SK-N-SH (cell line): ENCODE measurements at regions not wholly inside any gene's neighbourhood (a gene's known extent, or its start where the extent isn't known, plus 50 kb on each side); places are given as distances from the start of the nearest gene placed in this dataset.

ENCODE experiments used
- CTCF ChIA-PET: fragments of 300-600, 350-600 bp; formaldehyde crosslinking; extraction: SDS; loops from one replicate; lab custom pipeline; 2021; lab: Yijun Ruan, JAX
- POLR2A ChIA-PET: fragments of 350-600 bp; sonication (Branson Sonifier 250); formaldehyde crosslinking; extraction: SDS; loops from one replicate; lab custom pipeline; 2020; ENCODE audit warnings: antibody characterized with exemption, inconsistent platforms; lab: Yijun Ruan, JAX
- DNase-seq: peaks from one replicate; pipeline ENCODE4 v3.0.0; 2012
- H2AFZ ChIP-seq: fragments of 200-600 bp; sonication (generic); 2 replicates; pipeline ENCODE4 v1.8.1; 2016; ENCODE audit warnings: antibody characterized with exemption, mild to moderate bottlenecking, low read depth
- H3F3A ChIP-seq: fragments of 200-600 bp; sonication (generic); replicated peaks from 2 replicates; pipeline ENCODE3; 2016; ENCODE audit warnings: antibody characterized with exemption, mild to moderate bottlenecking; ENCODE audit not compliant: insufficient read depth
- H3K27ac ChIP-seq, 2 experiments: fragments of 200-500 bp in 1 of 2; fragments of 200-600 bp in 1 of 2; sonication (Bioruptor generic) in 1 of 2; sonication (generic), shearing (Covaris generic) in 1 of 2; 2 replicates each; pipeline versions ENCODE4 v1.5.1 to v1.6.1; 2014 to 2016; ENCODE audit warnings: low read depth in 2 of 2, inconsistent platforms in 1 of 2, low read length in 1 of 2, mild to moderate bottlenecking in 1 of 2, mixed read lengths in 1 of 2
- H3K27me3 ChIP-seq: fragments of 200-600 bp; sonication (generic), shearing (Covaris generic); 2 replicates; pipeline ENCODE4 v1.6.1; 2016; ENCODE audit warnings: mixed run types; ENCODE audit not compliant: insufficient read depth
- H3K36me3 ChIP-seq, 2 experiments: fragments of 200-500 bp in 1 of 2; fragments of 200-600 bp in 1 of 2; sonication (Bioruptor generic) in 1 of 2; sonication (generic) in 1 of 2; replicated peaks in 1 of 2; 2 replicates each; pipeline versions ENCODE3 to v1.5.1; 2014 to 2016; ENCODE audit warnings: low read length in 1 of 2, mild to moderate bottlenecking in 1 of 2; ENCODE audit not compliant: insufficient read depth in 2 of 2, control insufficient read depth in 1 of 2
- H3K4me1 ChIP-seq, 2 experiments: fragments of 200-500 bp in 1 of 2; fragments of 200-600 bp in 1 of 2; sonication (Bioruptor generic) in 1 of 2; sonication (generic), shearing (Covaris generic) in 1 of 2; 2 replicates each; pipeline versions ENCODE4 v1.5.1 to v1.6.1; 2014 to 2016; ENCODE audit warnings: low read depth in 1 of 2, low read length in 1 of 2, mixed run types in 1 of 2; ENCODE audit not compliant: insufficient read depth in 2 of 2, control insufficient read depth in 1 of 2
- H3K4me2 ChIP-seq: fragments of 200-600 bp; sonication (generic), shearing (Covaris generic); 2 replicates; pipeline ENCODE4 v1.6.1; 2017; ENCODE audit warnings: mixed run types
- H3K4me3 ChIP-seq, 2 experiments: fragments of 200-500 bp in 1 of 2; fragments of 200-600 bp in 1 of 2; sonication (Bioruptor generic) in 1 of 2; sonication (generic), shearing (Covaris generic) in 1 of 2; 2 replicates each; pipeline versions ENCODE4 v1.5.1 to v1.8.1; 2014 to 2016; ENCODE audit warnings: low read depth in 2 of 2, inconsistent platforms in 1 of 2, low read length in 1 of 2, mild to moderate bottlenecking in 1 of 2, mixed read lengths in 1 of 2, moderate library complexity in 1 of 2
- H3K79me2 ChIP-seq: fragments of 200-600 bp; sonication (generic); 2 replicates; pipeline ENCODE4 v1.8.1; 2017; ENCODE audit warnings: mild to moderate bottlenecking; ENCODE audit not compliant: insufficient read depth
- H3K9ac ChIP-seq: fragments of 200-600 bp; sonication (generic); 2 replicates; pipeline ENCODE4 v1.6.1; 2017; ENCODE audit warnings: mixed run types
- H3K9me2 ChIP-seq: fragments of 200-600 bp; sonication (generic); 2 replicates; pipeline ENCODE4 v1.6.1; 2017; ENCODE audit warnings: mixed run types
- H3K9me3 ChIP-seq: fragments of 200-600 bp; sonication (generic); 2 replicates; pipeline ENCODE4 v1.6.1; 2017; ENCODE audit warnings: mixed run types, mild to moderate bottlenecking, moderate library complexity
- H4K20me1 ChIP-seq: fragments of 200-600 bp; sonication (generic); 2 replicates; pipeline ENCODE4 v1.6.1; 2017; ENCODE audit warnings: mild to moderate bottlenecking, mixed run types; ENCODE audit not compliant: insufficient read depth
- CHD2 ChIP-seq: fragments of 150-350 bp; IDR thresholded peaks from 2 replicates; pipeline ENCODE4 v1.6.1; 2018; ENCODE audit warnings: low read length; ENCODE audit not compliant: partially characterized antibody
- ELF1 ChIP-seq: IDR thresholded peaks from 2 replicates; pipeline ENCODE4 v1.4.0; 2012
- EP300 ChIP-seq, 2 experiments: IDR thresholded peaks; 2 replicates each; pipeline versions ENCODE4 v1.4.0 to v1.6.1; 2012; ENCODE audit warnings: borderline replicate concordance in 1 of 2, low read depth in 1 of 2, low read length in 1 of 2
- FOSL2 ChIP-seq: IDR thresholded peaks from 2 replicates; pipeline ENCODE4 v1.4.0; 2012; ENCODE audit warnings: low read depth, mild to moderate bottlenecking, moderate library complexity, borderline replicate concordance
- FOXJ3 ChIP-seq: sonication (generic); formaldehyde crosslinking; IDR thresholded peaks from 2 replicates; pipeline ENCODE4 v1.5.1; 2020; ENCODE audit warnings: mild to moderate bottlenecking, missing genetic modification reagents
- FOXM1 ChIP-seq: IDR thresholded peaks from 2 replicates; pipeline ENCODE4 v1.4.0; 2012; ENCODE audit warnings: low read depth, mild to moderate bottlenecking
- GABPA ChIP-seq: IDR thresholded peaks from 2 replicates; pipeline ENCODE4 v1.4.0; 2012; ENCODE audit warnings: low read depth, mild to moderate bottlenecking
- GATA2 ChIP-seq: sonication (generic); formaldehyde crosslinking; IDR thresholded peaks from 2 replicates; pipeline ENCODE4 v1.5.0; 2020; ENCODE audit warnings: mild to moderate bottlenecking, missing genetic modification reagents
- IRF3 ChIP-seq: fragments of 150-350 bp; IDR thresholded peaks from 2 replicates; pipeline ENCODE4 v1.6.1; 2016; ENCODE audit warnings: mild to moderate bottlenecking, low read depth, low read length
- MAX ChIP-seq: IDR thresholded peaks from 2 replicates; pipeline ENCODE4 v1.4.0; 2012; ENCODE audit warnings: low read depth
- MEF2A ChIP-seq: IDR thresholded peaks from 2 replicates; pipeline ENCODE4 v1.4.0; 2012; ENCODE audit warnings: low read depth, borderline replicate concordance
- MXI1 ChIP-seq: IDR thresholded peaks from 2 replicates; pipeline ENCODE4 v1.6.1; 2012; ENCODE audit warnings: mild to moderate bottlenecking, low read depth, low read length, improper control_type of control experiment
- NFIC ChIP-seq: IDR thresholded peaks from 2 replicates; pipeline ENCODE4 v1.4.0; 2012; ENCODE audit warnings: borderline replicate concordance
- RCOR1 ChIP-seq: fragments of 150-350 bp; IDR thresholded peaks from 2 replicates; pipeline ENCODE4 v1.6.1; 2017; ENCODE audit warnings: antibody characterized with exemption, low read length
- REST ChIP-seq: IDR thresholded peaks from 2 replicates; pipeline ENCODE4 v1.6.1; 2012; ENCODE audit warnings: mild to moderate bottlenecking, low read depth, low read length, moderate library complexity
- SIN3A ChIP-seq: IDR thresholded peaks from 2 replicates; pipeline ENCODE4 v1.6.1; 2012; ENCODE audit warnings: low read depth, mild to moderate bottlenecking, low read length, moderate library complexity, borderline replicate concordance
- SMC3 ChIP-seq: IDR thresholded peaks from 2 replicates; pipeline ENCODE4 v1.6.1; 2012; ENCODE audit warnings: low read depth, low read length, improper control_type of control experiment
- TAF1 ChIP-seq: IDR thresholded peaks from 2 replicates; pipeline ENCODE4 v1.6.1; 2012; ENCODE audit warnings: low read depth, mild to moderate bottlenecking, low read length, moderate library complexity, borderline replicate concordance
- TCF12 ChIP-seq: IDR thresholded peaks from 2 replicates; pipeline ENCODE4 v1.4.0; 2012
- WGBS: methylation state at CpG from one replicate; pipeline ENCODE4 v1.1.6; 2017; ENCODE audit warnings: low lambda C conversion rate; 5-methylcytosine and 5-hydroxymethylcytosine counted together

- no peak for DNase-seq
- CTCF ChIA-PET, result no interaction called here
Observed at GRCh38 chr19:28541602-28542393, 671.2 kb downstream of the UQCRFS1 start.

More at GRCh38 chr19:28541602-28542393, 671.2 kb downstream of the UQCRFS1 start:
- Histone ChIP-seq H2AFZ (no peak overlapping the region), H3K36me3 (no peaks in the 10 kb centered on the region), H3K4me1 (no peaks in the 10 kb centered on the region), H3K9ac (no peak overlapping the region), H3K4me3 (no peak overlapping the region), H3K27ac (no peak overlapping the region), H3K9me2 (no peaks in the 10 kb centered on the region), H4K20me1 (no peaks in the 10 kb centered on the region), H3K9me3 (no peaks in the 10 kb centered on the region), H3F3A (no peaks in the 10 kb centered on the region), H3K4me2 (no peak overlapping the region), H3K79me2 (no peaks in the 10 kb centered on the region), H3K27me3 (no peaks in the 10 kb centered on the region; the same call in 1 of the 2 replicates)
- WGBS, result 4% methylated on average over 6 of the region's 6 CpGs
- TF ChIP-seq TAF1, result no peak
- no peak for TF ChIP-seq FOXM1
- TF ChIP-seq RCOR1, result no peak
- TF ChIP-seq IRF3, result no peak
- no peak for TF ChIP-seq FOXJ3 (CRISPR knock-in tag)
- TF ChIP-seq GABPA, result no peak
- no peak for TF ChIP-seq SMC3
- TF ChIP-seq MAX, result no peak
- no peak for TF ChIP-seq TCF12
- TF ChIP-seq REST, result no peak
- no peak for TF ChIP-seq FOSL2
- no peak for TF ChIP-seq EP300 (IDR thresholded peaks at IDR 0.05; ENCODE audit: borderline replicate concordance in 1 of 2, low read depth in 1 of 2, low read length in 1 of 2)
- TF ChIP-seq GATA2, result no peak
- TF ChIP-seq CHD2, result no peak
- TF ChIP-seq MEF2A, result no peak
- TF ChIP-seq SIN3A, result no peak
- TF ChIP-seq MXI1, result no peak
- TF ChIP-seq ELF1, result no peak
- no peak for TF ChIP-seq NFIC
- POLR2A ChIA-PET, result no interaction called here
